ENCODE measurements at regions not wholly inside any gene's neighbourhood (a gene's known extent, or its start where the extent isn't known, plus 50 kb on each side); places are given as distances from the start of the nearest gene placed in this dataset.

DNA sequence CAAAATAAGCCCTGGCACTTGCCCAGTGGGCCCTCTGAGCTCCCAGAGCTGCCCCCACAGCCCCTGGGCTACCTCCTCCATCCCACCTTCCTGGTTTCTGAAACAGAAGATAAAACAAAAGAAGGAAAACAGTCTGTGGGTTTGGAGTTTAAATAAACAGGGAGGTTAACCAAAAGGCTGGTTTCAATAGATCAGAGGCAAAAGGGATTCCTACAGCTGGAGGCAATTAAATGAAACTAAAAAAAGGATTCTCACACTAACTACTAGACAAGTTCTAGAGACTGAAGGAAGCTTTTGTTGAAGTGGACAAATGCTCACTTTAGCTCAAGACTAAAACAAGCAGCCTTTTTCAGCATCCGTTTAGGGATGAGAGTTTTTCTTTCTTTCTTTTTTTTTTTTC is 569.8 kb downstream of the FGF9 start:
- TF ChIP-seq CHD2 (IDR thresholded peaks at IDR 0.05; ENCODE audit: low read depth, low read length), result no peak
- TF ChIP-seq FOXP4 (CRISPR knock-in tag; IDR thresholded peaks at IDR 0.05; ENCODE audit: borderline replicate concordance), result no peak
- no peak for TF ChIP-seq ZNF274 (IDR thresholded peaks at IDR 0.05; ENCODE audit: borderline replicate concordance, low read depth, low read length)
- no peak for TF ChIP-seq PHTF2 (CRISPR knock-in tag; IDR thresholded peaks at IDR 0.05)
- no peak for TF ChIP-seq ELF4 (CRISPR knock-in tag; IDR thresholded peaks at IDR 0.05)
- no peak for TF ChIP-seq KLF13 (tag; IDR thresholded peaks at IDR 0.05; ENCODE audit: borderline replicate concordance, low read depth)
- TF ChIP-seq L3MBTL2 (IDR thresholded peaks at IDR 0.05), result no peak
- TF ChIP-seq CTCF (IDR thresholded peaks at IDR 0.05 in 2 of 3, conservative IDR thresholded peaks at IDR 0.05 in 1 of 3; ENCODE audit: insufficient read depth in 2 of 3, low read depth in 1 of 3, low read length in 3 of 3), result no peak
- no peak for TF ChIP-seq EGR1 (conservative IDR thresholded peaks at IDR 0.05)
- no peak for TF ChIP-seq KLF10 (CRISPR knock-in tag; IDR thresholded peaks at IDR 0.05)
- no peak for TF ChIP-seq MAFK (IDR thresholded peaks at IDR 0.05; ENCODE audit: low read length)
- no peak for TF ChIP-seq POLR2AphosphoS5 (IDR thresholded peaks at IDR 0.05; ENCODE audit: control insufficient read depth, insufficient read depth, low read depth, low read length)
- no peak for TF ChIP-seq EP300 (IDR thresholded peaks at IDR 0.05; ENCODE audit: low read length)
